Mesenchymal stem cell (in vitro differentiated cells and primary cell): ENCODE measurements at regions not wholly inside any gene's neighbourhood (a gene's known extent, or its start where the extent isn't known, plus 50 kb on each side); places are given as distances from the start of the nearest gene placed in this dataset.

ENCODE experiments used
- DNase-seq: peaks from one replicate; pipeline ENCODE4 v3.0.0-alpha.2; 2013
- H2AFZ ChIP-seq: one replicate; pipeline ENCODE4 v1.6.1; 2013; ENCODE audit warnings: low read depth, mild to moderate bottlenecking, control low read depth, inconsistent platforms, low read length, moderate library complexity
- H2AK5ac ChIP-seq: 2 replicates; pipeline ENCODE4 v1.6.1; 2013; ENCODE audit warnings: low read length, moderate library complexity, mild to moderate bottlenecking, inconsistent platforms; ENCODE audit not compliant: severe bottlenecking
- H2BK120ac ChIP-seq: one replicate; pipeline ENCODE4 v1.6.1; 2013; ENCODE audit warnings: low read depth, mild to moderate bottlenecking, inconsistent platforms, low read length, moderate library complexity
- H2BK12ac ChIP-seq, 2 experiments: one replicate each; pipeline ENCODE4 v1.6.1; 2013; ENCODE audit warnings: inconsistent platforms in 2 of 2, low read length in 2 of 2, mild to moderate bottlenecking in 2 of 2, moderate library complexity in 2 of 2, control low read depth in 1 of 2
- H2BK15ac ChIP-seq: one replicate; pipeline ENCODE4 v1.6.1; 2013; ENCODE audit warnings: mild to moderate bottlenecking, low read depth, inconsistent platforms; ENCODE audit not compliant: poor library complexity, severe bottlenecking
- H2BK5ac ChIP-seq: 2 replicates; pipeline ENCODE4 v1.6.1; 2013; ENCODE audit warnings: low read depth, mild to moderate bottlenecking, low read length, control low read depth, inconsistent platforms; ENCODE audit not compliant: poor library complexity, severe bottlenecking
- H3K14ac ChIP-seq, 2 experiments: one replicate each; pipeline ENCODE4 v1.6.1; 2013; ENCODE audit warnings: inconsistent platforms in 2 of 2, low read length in 2 of 2, control low read depth in 1 of 2, mild to moderate bottlenecking in 1 of 2, moderate library complexity in 1 of 2
- H3K18ac ChIP-seq, 2 experiments: one replicate each; pipeline ENCODE4 v1.6.1; 2013; ENCODE audit warnings: inconsistent platforms in 2 of 2, low read length in 2 of 2, control low read depth in 1 of 2, low read depth in 1 of 2, mild to moderate bottlenecking in 1 of 2
- H3K23ac ChIP-seq, 2 experiments: one replicate each; pipeline ENCODE4 v1.6.1; 2013; ENCODE audit warnings: inconsistent platforms in 2 of 2, low read length in 2 of 2, mild to moderate bottlenecking in 2 of 2, moderate library complexity in 2 of 2, control low read depth in 1 of 2
- H3K27ac ChIP-seq: 2 replicates; pipeline ENCODE4 v1.5.1; 2013; ENCODE audit warnings: mild to moderate bottlenecking, moderate library complexity, low read length, control low read depth, inconsistent platforms; ENCODE audit not compliant: poor library complexity, severe bottlenecking
- H3K27me3 ChIP-seq, 2 experiments: 2 replicates each; pipeline versions ENCODE4 v1.6.1 to v1.7.0; 2013; ENCODE audit warnings: low read length in 2 of 2, mild to moderate bottlenecking in 2 of 2, moderate library complexity in 2 of 2, control low read depth in 1 of 2, inconsistent platforms in 1 of 2; ENCODE audit not compliant: control insufficient read depth in 1 of 2, insufficient read depth in 1 of 2
- H3K36me3 ChIP-seq, 2 experiments: 2 replicates each; pipeline versions ENCODE4 v1.6.1 to v1.7.0; 2013; ENCODE audit warnings: low read length in 2 of 2, control low read depth in 1 of 2, inconsistent platforms in 1 of 2, low read depth in 1 of 2, mild to moderate bottlenecking in 1 of 2; ENCODE audit not compliant: insufficient read depth in 2 of 2, control insufficient read depth in 1 of 2
- H3K4ac ChIP-seq, 2 experiments: one replicate each; pipeline ENCODE4 v1.6.1; 2013; ENCODE audit warnings: inconsistent platforms in 2 of 2, low read length in 2 of 2, mild to moderate bottlenecking in 2 of 2, moderate library complexity in 2 of 2, control low read depth in 1 of 2, low read depth in 1 of 2
- H3K4me1 ChIP-seq: 2 replicates; pipeline ENCODE4 v1.6.1; 2013; ENCODE audit warnings: low read depth, low read length, control low read depth; ENCODE audit not compliant: control insufficient read depth, insufficient read depth
- H3K4me2 ChIP-seq: 2 replicates; pipeline ENCODE4 v1.6.1; 2013; ENCODE audit warnings: low read length, mild to moderate bottlenecking, inconsistent platforms; ENCODE audit not compliant: poor library complexity, severe bottlenecking
- H3K4me3 ChIP-seq, 2 experiments: 2 replicates each; pipeline versions ENCODE4 v1.5.1 to v1.7.0; 2013; ENCODE audit warnings: low read length in 2 of 2, mild to moderate bottlenecking in 2 of 2, control low read depth in 1 of 2, low read depth in 1 of 2; ENCODE audit not compliant: insufficient read depth in 1 of 2
- H3K79me1 ChIP-seq: replicated peaks from 2 replicates; pipeline ENCODE4 v1.6.1; 2013; ENCODE audit warnings: mild to moderate bottlenecking, control low read depth, low read length, inconsistent platforms; ENCODE audit not compliant: poor library complexity, severe bottlenecking
- H3K9ac ChIP-seq: 2 replicates; pipeline ENCODE4 v1.7.0; 2013; ENCODE audit warnings: mild to moderate bottlenecking, low read length, moderate library complexity
- H3K9me3 ChIP-seq: 2 replicates; pipeline ENCODE4 v1.7.0; 2013; ENCODE audit warnings: mild to moderate bottlenecking, low read length; ENCODE audit not compliant: control insufficient read depth
- H4K8ac ChIP-seq: one replicate; pipeline ENCODE4 v1.6.1; 2013; ENCODE audit warnings: inconsistent platforms, mild to moderate bottlenecking, low read length, moderate library complexity
- H4K91ac ChIP-seq: one replicate; pipeline ENCODE4 v1.6.1; 2013; ENCODE audit warnings: mild to moderate bottlenecking, low read length, inconsistent platforms
- WGBS: methylation state at CpG from one replicate; pipeline ENCODE4 v1.1.7; 2013; ENCODE audit warnings: mixed read lengths; 5-methylcytosine and 5-hydroxymethylcytosine counted together

DNA sequence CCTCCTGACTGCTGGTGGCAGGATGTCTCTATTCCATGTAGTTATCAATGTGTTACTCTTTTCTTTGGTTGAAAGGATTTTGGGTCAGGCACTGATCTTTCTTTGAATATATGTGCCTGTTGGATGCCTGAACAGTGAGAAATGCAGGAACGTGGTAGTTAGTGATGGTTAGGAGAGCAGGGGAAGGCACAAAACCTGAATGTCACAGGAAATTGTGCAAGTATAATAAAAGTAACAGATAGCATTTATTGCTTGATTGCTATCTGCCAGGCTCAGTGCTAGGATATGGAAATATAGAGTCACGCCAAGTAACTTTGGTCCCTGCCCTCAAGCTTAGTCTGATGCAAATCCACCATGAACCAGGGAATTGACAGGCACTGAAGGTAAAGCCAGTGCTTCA is 219.8 kb upstream of the FAT1 start:
- Histone ChIP-seq H3K9me3 (no peaks in the 10 kb centered on the region), H3K14ac (no peak overlapping the region), H3K79me1 (no peaks in the 10 kb centered on the region), H3K4me2 (no peak overlapping the region), H3K36me3 (no peaks in the 10 kb centered on the region), H2BK12ac (no peak overlapping the region), H3K23ac (no peak overlapping the region), H2BK15ac (no peak overlapping the region), H3K4me1 (peaks cover 15% of the 10 kb centered on the region), H2AK5ac (no peak overlapping the region), H4K91ac (no peak overlapping the region), H3K9ac (no peak overlapping the region), H3K27ac (peak overlapping the region; percentile 77), H3K4me3 (no peak overlapping the region), H4K8ac (no peak overlapping the region), H2BK5ac (no peak overlapping the region), H3K27me3 (no peaks in the 10 kb centered on the region), H3K18ac (peak overlapping the region in 1 of 2 experiments; percentile 51), H2BK120ac (no peak overlapping the region), H2AFZ (no peak overlapping the region), H3K4ac (no peak overlapping the region)
- WGBS: 64% methylated on average over 2 of the region's 2 CpGs
- no peak for DNase-seq

DNA sequence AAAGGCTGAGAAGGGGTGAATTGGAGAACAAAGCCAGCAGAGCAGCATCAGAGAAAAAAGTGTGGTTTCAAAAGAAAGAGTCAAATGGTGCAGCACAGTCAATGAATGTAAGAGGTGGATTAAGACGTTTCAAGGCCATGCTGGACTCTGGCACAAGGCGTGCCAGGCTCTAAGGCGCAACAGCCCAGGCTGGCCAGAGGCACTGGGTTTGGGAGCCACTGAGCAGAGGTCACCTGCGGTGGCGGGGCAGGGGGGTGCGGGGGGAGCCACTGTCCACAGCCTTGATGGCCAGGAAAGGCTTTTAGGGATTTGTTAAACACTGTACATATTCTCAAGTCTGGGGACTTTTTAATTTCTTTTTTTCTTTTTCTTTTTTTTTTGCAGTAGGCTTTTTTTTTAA is 222.5 kb upstream of the FAT1 start:
- no peak overlapping the region for H3K4me3 ChIP-seq
- peak overlapping the region; percentile 37 for H2BK15ac ChIP-seq
- H3K4me2 ChIP-seq: no peak overlapping the region
- no peaks in the 10 kb centered on the region for H3K36me3 ChIP-seq
- H3K4ac ChIP-seq: no peak overlapping the region
- H2AFZ ChIP-seq: no peak overlapping the region
- no peak overlapping the region for H3K23ac ChIP-seq
- no peak overlapping the region for H3K27ac ChIP-seq
- peak overlapping the region in 1 of 2 experiments; percentile 1 for H3K18ac ChIP-seq
- H4K91ac ChIP-seq: no peak overlapping the region
- H3K27me3 ChIP-seq: no peaks in the 10 kb centered on the region
- no peak for DNase-seq
- H2AK5ac ChIP-seq: peak overlapping the region; percentile 3
- H3K9me3 ChIP-seq: no peaks in the 10 kb centered on the region
- H3K9ac ChIP-seq: no peak overlapping the region
- H4K8ac ChIP-seq: no peak overlapping the region
- H2BK5ac ChIP-seq: no peak overlapping the region
- 98% methylated on average over 4 of the region's 6 CpGs for WGBS
- no peaks in the 10 kb centered on the region for H3K79me1 ChIP-seq
- H3K4me1 ChIP-seq: peaks cover 15% of the 10 kb centered on the region
- H3K14ac ChIP-seq: no peak overlapping the region
- H2BK12ac ChIP-seq: peak overlapping the region in 1 of 2 experiments; percentile 4
- H2BK120ac ChIP-seq: no peak overlapping the region

DNA sequence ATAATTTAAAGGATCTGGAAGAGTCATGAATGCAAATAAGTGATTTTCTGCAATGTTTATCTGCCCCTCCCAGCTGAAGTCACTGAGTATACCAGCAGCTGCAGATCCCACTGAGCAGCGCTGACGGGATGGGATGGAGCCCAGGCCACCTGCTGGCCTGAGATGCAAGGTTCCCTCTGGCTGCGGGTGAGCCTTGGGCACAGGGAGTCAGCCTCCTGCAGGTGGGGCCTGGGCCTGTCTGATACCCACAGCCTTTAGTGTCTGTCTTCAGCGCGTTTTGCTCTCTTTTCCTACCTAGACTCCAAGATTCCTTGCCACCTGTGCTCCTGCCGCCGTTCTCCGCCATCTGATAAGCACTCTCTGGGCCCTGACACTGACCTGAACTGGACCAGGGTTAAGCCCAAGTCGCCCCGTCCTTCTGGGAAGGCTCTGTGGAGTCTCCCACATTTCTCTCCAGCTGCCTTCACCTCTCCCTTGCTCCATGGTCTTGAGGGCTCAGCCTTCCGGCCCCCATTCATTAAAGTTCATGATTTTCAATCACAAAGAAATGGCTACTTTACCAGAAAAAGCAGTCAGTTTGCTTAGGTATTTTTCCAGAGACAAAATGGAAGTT is 223.1 kb upstream of the FAT1 start:
- H2BK15ac ChIP-seq: no peak overlapping the region
- peaks cover 15% of the 10 kb centered on the region for H3K4me1 ChIP-seq
- no peak overlapping the region for H3K14ac ChIP-seq
- H3K18ac ChIP-seq: no peak overlapping the region
- H3K36me3 ChIP-seq: no peaks in the 10 kb centered on the region
- H2BK12ac ChIP-seq: peak overlapping the region in 1 of 2 experiments; percentile 74
- peak; percentile 54 for DNase-seq
- no peak overlapping the region for H2BK5ac ChIP-seq
- WGBS: 81% methylated on average over 10 of the region's 11 CpGs
- no peaks in the 10 kb centered on the region for H3K27me3 ChIP-seq
- no peak overlapping the region for H3K27ac ChIP-seq
- H3K9ac ChIP-seq: no peak overlapping the region
- H4K91ac ChIP-seq: no peak overlapping the region
- H3K4me2 ChIP-seq: no peak overlapping the region
- no peaks in the 10 kb centered on the region for H3K79me1 ChIP-seq
- H2BK120ac ChIP-seq: no peak overlapping the region
- H3K4me3 ChIP-seq: no peak overlapping the region
- H2AK5ac ChIP-seq: no peak overlapping the region
- no peak overlapping the region for H2AFZ ChIP-seq
- no peak overlapping the region for H3K23ac ChIP-seq
- no peak overlapping the region for H3K4ac ChIP-seq
- no peaks in the 10 kb centered on the region for H3K9me3 ChIP-seq
- H4K8ac ChIP-seq: no peak overlapping the region

DNA sequence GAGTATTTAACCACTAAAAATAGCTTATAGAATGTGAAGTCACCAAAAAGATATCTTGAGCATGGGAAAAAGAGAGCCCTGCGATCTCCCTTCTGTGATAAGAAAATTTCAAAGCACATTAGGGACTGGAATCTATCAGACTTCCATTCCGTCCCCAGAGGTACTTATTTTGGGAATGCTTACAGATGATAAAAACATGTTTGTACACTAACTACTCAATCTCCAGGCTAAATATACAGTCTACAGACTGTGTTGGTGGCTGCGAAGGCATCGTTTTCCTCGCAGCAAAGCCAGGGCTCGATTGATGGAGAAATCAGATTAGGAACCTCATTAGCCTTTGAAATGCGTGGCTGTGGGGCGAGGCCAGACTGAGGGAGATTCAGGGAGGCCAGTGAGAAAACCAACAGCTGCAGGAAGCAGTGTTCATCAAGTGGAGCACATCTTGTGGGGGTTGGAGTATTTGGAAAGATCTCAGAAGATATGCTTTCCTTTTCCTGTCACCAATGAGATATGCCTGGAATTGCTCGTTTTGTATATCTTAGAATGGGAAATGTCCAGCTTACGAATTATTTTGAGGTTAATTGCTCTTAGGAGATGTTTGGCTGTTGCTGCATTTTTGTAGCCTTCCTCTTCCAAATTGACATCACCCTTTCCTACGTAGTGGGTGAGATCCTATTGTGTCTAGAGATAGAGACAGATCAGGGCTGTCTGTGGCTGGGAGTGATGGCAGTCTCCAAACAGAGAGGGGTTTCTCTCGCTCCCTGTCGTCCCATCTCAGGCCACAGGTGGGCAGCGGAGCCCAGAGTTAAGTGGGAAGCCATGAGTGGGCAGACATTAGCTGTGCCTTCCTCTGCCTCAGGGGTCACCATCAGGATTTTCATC is 224.9 kb upstream of the FAT1 start:
- peak overlapping the region; percentile 14 to 46 for H3K18ac ChIP-seq
- H2BK12ac ChIP-seq: peak overlapping the region; percentile 57 to 98
- no peak overlapping the region for H3K4me2 ChIP-seq
- peak overlapping the region in 1 of 2 experiments; percentile 82 for H3K4ac ChIP-seq
- H3K23ac ChIP-seq: no peak overlapping the region
- WGBS: 15% methylated on average over 10 of the region's 14 CpGs
- H2AK5ac ChIP-seq: peak overlapping the region; percentile 20
- peak overlapping the region in 1 of 2 experiments; percentile 53 for H3K4me3 ChIP-seq
- peak; percentile 85 for DNase-seq
- H3K27ac ChIP-seq: no peak overlapping the region
- peaks cover 13% of the 10 kb centered on the region for H3K4me1 ChIP-seq
- H4K8ac ChIP-seq: peak overlapping the region; percentile 85
- peak overlapping the region; percentile 78 for H4K91ac ChIP-seq
- H3K14ac ChIP-seq: no peak overlapping the region
- H3K36me3 ChIP-seq: no peaks in the 10 kb centered on the region
- no peaks in the 10 kb centered on the region for H3K9me3 ChIP-seq
- peak overlapping the region; percentile 6 for H2AFZ ChIP-seq
- H2BK15ac ChIP-seq: peak overlapping the region; percentile 82
- no peaks in the 10 kb centered on the region for H3K79me1 ChIP-seq
- no peaks in the 10 kb centered on the region for H3K27me3 ChIP-seq
- no peak overlapping the region for H2BK120ac ChIP-seq
- H3K9ac ChIP-seq: peak overlapping the region; percentile 69
- no peak overlapping the region for H2BK5ac ChIP-seq
